RWPE2 (cell line): ENCODE measurements at regions not wholly inside any gene's neighbourhood (a gene's known extent, or its start where the extent isn't known, plus 50 kb on each side); places are given as distances from the start of the nearest gene placed in this dataset.

Experiments used
- ATAC-seq: fragments of 200-7000 bp; cut with Tn5 transposase; 3 replicates; pipeline ENCODE4 v1.9.1; 2021; ENCODE audit warnings: low read depth
- DNase-seq: peaks from one replicate; pipeline ENCODE4 v3.0.0-alpha.2; 2020; ENCODE audit warnings: low spot score
- H3K27ac ChIP-seq: fragments of 450-650 bp; 2 replicates; pipeline ENCODE4 v1.5.1; 2017; ENCODE audit warnings: mild to moderate bottlenecking; ENCODE audit not compliant: poor library complexity, severe bottlenecking
- H3K27me3 ChIP-seq: fragments of 250-450 bp; sonication (Bioruptor Pico); 2 replicates; pipeline ENCODE4 v1.5.1; 2021; ENCODE audit warnings: mild to moderate bottlenecking, moderate library complexity; ENCODE audit not compliant: insufficient read depth, poor library complexity, severe bottlenecking
- H3K36me3 ChIP-seq: fragments of 250-450 bp; sonication (Bioruptor Pico); 2 replicates; pipeline ENCODE4 v1.5.1; 2020; ENCODE audit warnings: low read depth, mild to moderate bottlenecking, moderate library complexity
- H3K4me1 ChIP-seq: fragments of 250-450 bp; sonication (Bioruptor Pico); 2 replicates; pipeline ENCODE4 v1.5.1; 2021; ENCODE audit warnings: mild to moderate bottlenecking, moderate library complexity; ENCODE audit not compliant: insufficient read depth, poor library complexity, severe bottlenecking
- H3K4me3 ChIP-seq: fragments of 250-450 bp; sonication (Bioruptor Pico); 2 replicates; pipeline ENCODE4 v1.5.1; 2021; ENCODE audit warnings: mild to moderate bottlenecking, moderate library complexity; ENCODE audit not compliant: severe bottlenecking
- H3K9me3 ChIP-seq: fragments of 250-450 bp; sonication (Bioruptor Pico); 2 replicates; pipeline ENCODE4 v1.5.1; 2021; ENCODE audit warnings: mild to moderate bottlenecking, moderate library complexity; ENCODE audit not compliant: severe bottlenecking
- CTCF ChIP-seq: fragments of 450-650 bp; IDR thresholded peaks from one replicate; pipeline ENCODE4 v1.5.1; 2017; ENCODE audit warnings: mild to moderate bottlenecking, moderate library complexity; ENCODE audit not compliant: poor library complexity, severe bottlenecking

GRCh38 chr6:884570-884969 lies 191.6 kb upstream of the EXOC2 start:
- no peaks in the 10 kb centered on the region for H3K36me3 ChIP-seq
- no peaks in the 10 kb centered on the region for H3K9me3 ChIP-seq
- DNase-seq (no peak), ATAC-seq (no peak)
- TF ChIP-seq CTCF: no peak
- peaks cover 8% of the 10 kb centered on the region for H3K4me1 ChIP-seq
- no peaks in the 10 kb centered on the region for H3K27me3 ChIP-seq
- no peak overlapping the region for H3K4me3 ChIP-seq
- no peak overlapping the region for H3K27ac ChIP-seq

DNA sequence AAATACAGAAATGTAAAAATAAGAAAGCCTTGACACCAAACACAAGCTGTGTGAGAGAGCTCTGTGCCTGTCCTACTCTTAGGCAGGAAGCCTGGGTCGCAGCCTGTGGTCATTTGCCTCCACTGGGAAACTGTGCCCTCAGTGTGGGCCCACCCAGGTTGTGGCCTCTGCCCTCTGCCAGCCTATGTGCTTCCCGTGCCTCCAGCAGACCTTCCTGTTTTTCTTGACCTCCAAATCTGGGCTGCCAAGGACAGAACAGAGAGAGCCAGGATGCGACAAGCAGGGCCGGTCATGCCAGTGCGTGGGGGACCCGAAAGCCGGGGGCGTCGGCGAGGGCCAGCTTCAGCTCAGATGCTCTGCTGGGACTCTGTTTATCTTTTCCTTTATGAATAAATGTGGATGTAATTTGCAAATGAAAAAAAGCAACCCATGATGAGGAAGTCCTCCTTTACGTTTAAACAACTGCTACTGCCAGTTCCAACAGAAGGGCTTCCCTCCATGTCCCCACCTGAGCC lies 189.2 kb upstream of the EXOC2 start:
- TF ChIP-seq CTCF: no peak
- Histone ChIP-seq H3K27me3 (no peaks in the 10 kb centered on the region), H3K9me3 (no peaks in the 10 kb centered on the region), H3K27ac (no peak overlapping the region), H3K36me3 (no peaks in the 10 kb centered on the region), H3K4me1 (peaks cover 8% of the 10 kb centered on the region), H3K4me3 (no peak overlapping the region)
- ATAC-seq (no peak), DNase-seq (no peak)

- no peaks in the 10 kb centered on the region for H3K9me3 ChIP-seq
- H3K4me1 ChIP-seq: no peaks in the 10 kb centered on the region
- no peaks in the 10 kb centered on the region for H3K36me3 ChIP-seq
- H3K27ac ChIP-seq: no peak overlapping the region
- DNase-seq (no peak), ATAC-seq (no peak)
- no peak overlapping the region for H3K4me3 ChIP-seq
- no peaks in the 10 kb centered on the region for H3K27me3 ChIP-seq
- no peak for TF ChIP-seq CTCF
These were observed 185.2 kb upstream of the EXOC2 start for GRCh38 chr6:878179-878578.

GRCh38 chr6:875012-875411 lies 182.1 kb upstream of the EXOC2 start:
- ATAC-seq: no peak
- Histone ChIP-seq H3K27me3 (no peaks in the 10 kb centered on the region), H3K9me3 (no peaks in the 10 kb centered on the region), H3K4me3 (no peak overlapping the region), H3K4me1 (no peaks in the 10 kb centered on the region), H3K36me3 (no peaks in the 10 kb centered on the region), H3K27ac (no peak overlapping the region)
- TF ChIP-seq CTCF: no peak
- DNase-seq: no peak

DNA sequence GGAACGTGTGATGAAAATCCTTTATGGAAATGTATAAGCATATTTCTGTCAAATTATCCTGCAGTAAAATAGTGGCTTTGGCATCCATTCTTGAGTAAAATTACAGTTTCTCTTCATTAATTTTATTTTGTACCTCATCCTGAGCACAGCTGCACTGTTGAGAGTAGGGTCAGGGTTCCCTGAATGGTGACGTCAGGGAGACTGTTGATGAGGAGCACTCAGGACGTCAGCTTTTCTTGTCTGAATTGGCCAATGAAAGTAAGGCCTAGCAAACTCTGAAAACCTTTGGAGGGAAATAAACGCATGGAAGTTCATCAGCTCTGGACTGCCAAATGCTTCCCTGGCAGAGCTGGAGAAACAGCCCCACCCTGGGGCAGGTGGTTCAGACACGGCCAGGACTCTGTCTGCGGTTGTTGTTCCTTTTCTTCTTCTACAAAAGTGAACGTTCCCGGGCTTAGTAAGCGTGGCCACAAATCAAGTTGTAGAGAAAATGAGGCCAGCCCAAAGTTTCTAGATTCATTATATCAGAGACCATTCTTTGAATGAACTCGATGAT lies 179.7 kb upstream of the EXOC2 start:
- H3K4me1 ChIP-seq: no peaks in the 10 kb centered on the region
- TF ChIP-seq CTCF: no peak
- H3K27me3 ChIP-seq: no peaks in the 10 kb centered on the region
- DNase-seq: no peak
- H3K9me3 ChIP-seq: no peaks in the 10 kb centered on the region
- H3K27ac ChIP-seq: no peak overlapping the region
- no peaks in the 10 kb centered on the region for H3K36me3 ChIP-seq
- no peak overlapping the region for H3K4me3 ChIP-seq
- no peak for ATAC-seq
